BLaER1 treated with 17β-estradiol and CSF1 and Interleukin-3, amounts not matched to agents 10 nM and 100 nM (cell line): ENCODE measurements at regions not wholly inside any gene's neighbourhood (a gene's known extent, or its start where the extent isn't known, plus 50 kb on each side); places are given as distances from the start of the nearest gene placed in this dataset.
"Not testable (repeated sequence)": the region's sequence is repeated elsewhere in the genome, so short reads cannot be mapped to it uniquely, and the experiment has no call there.

Source experiments
- H3K27ac ChIP-seq, 11 experiments: shearing (Covaris generic); formaldehyde crosslinking; 2 replicates each; pipeline ENCODE4 v1.8.1; 2022
- H3K27me3 ChIP-seq, 11 experiments: shearing (Covaris generic); formaldehyde crosslinking; 2 replicates each; pipeline ENCODE4 v1.8.1; 2022
- H3K36me3 ChIP-seq, 11 experiments: shearing (Covaris generic); formaldehyde crosslinking; 2 replicates each; pipeline ENCODE4 v1.8.1; 2022
- H3K4me1 ChIP-seq, 10 experiments: shearing (Covaris generic); formaldehyde crosslinking; 2 replicates each; pipeline ENCODE4 v1.8.1; 2022
- H3K4me2 ChIP-seq, 11 experiments: shearing (Covaris generic); formaldehyde crosslinking; 2 replicates each; pipeline ENCODE4 v1.8.1; 2022
- H3K4me3 ChIP-seq, 10 experiments: shearing (Covaris generic); formaldehyde crosslinking; 2 replicates each; pipeline ENCODE4 v1.8.1; 2022
- H3K9ac ChIP-seq, 11 experiments: shearing (Covaris generic); formaldehyde crosslinking; 2 replicates each; pipeline ENCODE4 v1.8.1; 2022
- H3K9me3 ChIP-seq, 11 experiments: shearing (Covaris generic); formaldehyde crosslinking; replicated peaks in 1 of 11; 2 replicates each; pipeline ENCODE4 v1.8.1; 2022
- H4K20me1 ChIP-seq, 11 experiments: shearing (Covaris generic); formaldehyde crosslinking; 2 replicates each; pipeline ENCODE4 v1.8.1; 2022
- Cebpa-rat ChIP-seq, 11 experiments: shearing (Covaris generic); IDR thresholded peaks; 2 replicates each; pipeline ENCODE4 v1.8.1; 2022

DNA sequence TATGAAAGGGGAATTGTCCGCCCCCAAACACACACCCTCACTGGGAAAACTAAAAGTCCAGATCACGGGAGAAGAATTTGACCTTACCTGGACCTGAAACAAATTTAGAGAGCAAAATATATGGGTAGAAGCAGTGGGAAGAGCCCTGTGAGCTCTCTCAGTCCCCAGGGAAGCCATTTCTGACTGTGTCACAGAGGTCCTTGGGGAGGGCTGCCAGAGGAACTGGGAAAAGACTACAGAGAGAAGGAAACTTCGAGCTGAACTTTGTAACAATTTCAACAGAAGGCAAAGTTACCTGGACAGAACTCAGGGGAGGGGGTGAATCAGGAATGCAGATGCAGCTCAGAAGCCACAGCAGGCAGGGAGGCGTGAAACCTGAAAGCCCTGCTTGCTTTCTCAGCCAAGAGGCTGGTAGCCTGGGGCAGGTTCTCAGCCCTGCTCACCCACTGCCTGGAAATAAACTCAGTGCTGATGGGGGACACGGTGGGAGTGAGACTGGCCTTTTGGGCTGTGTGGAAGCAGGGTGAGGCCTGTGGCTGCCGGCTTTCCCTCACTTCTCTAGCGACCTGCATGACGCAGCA is 163.8 kb downstream of the TMEM200A start:
- Histone ChIP-seq H3K4me1 (peaks cover 31 to 42% (median 38%) of the 10 kb centered on the region in 10 experiments), H3K9ac (peak overlapping the region in 2 of 11 experiments; percentile 3 to 21; a peak in 1 of 22 replicates), H3K27ac (peak overlapping the region in 5 of 11 experiments; percentile 7 to 68 (median 52); a peak in 8 of 22 replicates), H3K4me2 (peak overlapping the region in 10 of 11 experiments; percentile 4 to 75 (median 60); a peak in 18 of 22 replicates), H3K4me3 (no peak overlapping the region), H3K36me3 (no peaks in the 10 kb centered on the region), H3K9me3 (peaks cover 5 to 27% (median 9%) of the 10 kb centered on the region in 11 experiments; a peak in 13 of 22 replicates), H3K27me3 (no peaks in the 10 kb centered on the region), H4K20me1 (no peaks in the 10 kb centered on the region)
- TF ChIP-seq Cebpa-rat (IDR thresholded peaks at IDR 0.05), result no peak

DNA sequence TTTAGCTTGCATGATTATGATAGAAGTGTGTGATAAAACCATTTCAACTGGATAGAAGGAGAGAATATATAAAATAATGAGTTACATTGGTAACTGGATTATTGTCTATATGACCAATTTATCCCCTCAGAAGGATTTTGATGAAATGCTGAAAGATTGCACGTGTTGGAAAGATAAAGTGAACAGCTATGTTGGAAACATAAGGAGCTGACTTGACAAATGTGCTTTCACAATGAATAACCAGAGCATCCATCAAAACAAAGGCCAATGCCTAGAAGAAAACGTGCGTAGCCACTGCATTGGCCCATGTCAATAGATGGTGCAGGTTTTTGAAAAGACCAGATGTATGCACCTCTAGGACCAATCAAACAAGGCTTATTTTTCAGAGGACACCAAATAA is 168.8 kb downstream of the TMEM200A start:
- Histone ChIP-seq H3K27me3 (no peaks in the 10 kb centered on the region), H4K20me1 (no peaks in the 10 kb centered on the region), H3K4me2 (no peak overlapping the region), H3K9me3 (peaks cover 33 to 47% (median 36%) of the 10 kb centered on the region in 11 experiments), H3K9ac (no peak overlapping the region), H3K4me1 (peaks cover 3 to 11% (median 10%) of the 10 kb centered on the region in 10 experiments; a peak in 17 of 20 replicates), H3K36me3 (no peaks in the 10 kb centered on the region; a peak in 1 of 22 replicates), H3K27ac (no peak overlapping the region), H3K4me3 (no peak overlapping the region)
- no peak for TF ChIP-seq Cebpa-rat (IDR thresholded peaks at IDR 0.05)

DNA sequence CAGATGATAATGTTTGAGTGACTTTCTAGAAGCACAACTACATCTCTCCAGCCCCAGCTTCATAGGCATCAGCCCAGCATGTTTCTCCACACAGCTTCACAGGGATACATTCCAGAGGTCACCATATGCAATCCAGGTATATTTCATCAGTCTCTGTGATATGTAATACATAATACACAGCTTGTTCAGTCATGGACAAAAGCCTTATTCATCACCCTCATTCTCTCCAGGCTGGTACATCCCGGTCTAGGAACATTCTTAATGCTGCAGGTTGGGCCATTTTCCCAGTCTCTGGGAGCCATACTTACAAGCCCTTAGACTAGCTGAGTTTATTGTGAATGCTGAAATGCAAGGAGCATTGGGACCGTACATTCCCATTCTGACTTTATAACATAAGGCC is 169.4 kb downstream of the TMEM200A start:
- Histone ChIP-seq H3K9ac (no peak overlapping the region), H3K27me3 (no peaks in the 10 kb centered on the region), H3K4me2 (no peak overlapping the region), H3K27ac (no peak overlapping the region), H3K4me3 (no peak overlapping the region), H4K20me1 (no peaks in the 10 kb centered on the region), H3K36me3 (no peaks in the 10 kb centered on the region; a peak in 1 of 22 replicates), H3K4me1 (peaks cover 0 to 5% (median 4%) of the 10 kb centered on the region in 10 experiments; a peak in 11 of 20 replicates), H3K9me3 (peaks cover 35 to 52% (median 42%) of the 10 kb centered on the region in 11 experiments)
- TF ChIP-seq Cebpa-rat (IDR thresholded peaks at IDR 0.05), result no peak

DNA sequence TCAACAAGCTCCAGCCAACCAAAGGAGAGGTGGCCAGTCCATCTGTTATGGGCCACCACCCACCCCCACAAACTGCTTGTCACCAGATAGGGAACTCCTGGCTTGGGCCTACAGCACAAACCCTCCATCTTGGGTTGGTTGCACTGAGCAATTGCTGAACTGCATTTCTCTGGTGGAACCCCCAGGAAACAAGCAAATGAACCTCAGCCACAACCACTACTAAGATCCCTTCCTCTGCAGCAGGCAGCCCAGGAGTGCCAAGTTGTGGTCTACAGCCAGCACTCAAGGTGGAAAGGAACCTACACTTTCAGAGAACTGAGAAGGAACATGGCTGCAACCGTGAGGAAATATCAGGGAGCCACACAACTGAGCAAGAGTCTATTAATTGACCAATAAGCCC is 171.6 kb downstream of the TMEM200A start:
- H3K36me3 ChIP-seq, result no peaks in the 10 kb centered on the region; a peak in 1 of 22 replicates
- TF ChIP-seq Cebpa-rat (IDR thresholded peaks at IDR 0.05), result no peak
- H3K9ac ChIP-seq, result no peak overlapping the region
- no peaks in the 10 kb centered on the region for H4K20me1 ChIP-seq
- no peak overlapping the region for H3K4me3 ChIP-seq
- H3K27me3 ChIP-seq, result no peaks in the 10 kb centered on the region
- no peak overlapping the region for H3K27ac ChIP-seq
- H3K4me2 ChIP-seq, result no peak overlapping the region
- no peaks in the 10 kb centered on the region for H3K4me1 ChIP-seq
- H3K9me3 ChIP-seq, result peaks cover 35 to 43% (median 41%) of the 10 kb centered on the region in 11 experiments

DNA sequence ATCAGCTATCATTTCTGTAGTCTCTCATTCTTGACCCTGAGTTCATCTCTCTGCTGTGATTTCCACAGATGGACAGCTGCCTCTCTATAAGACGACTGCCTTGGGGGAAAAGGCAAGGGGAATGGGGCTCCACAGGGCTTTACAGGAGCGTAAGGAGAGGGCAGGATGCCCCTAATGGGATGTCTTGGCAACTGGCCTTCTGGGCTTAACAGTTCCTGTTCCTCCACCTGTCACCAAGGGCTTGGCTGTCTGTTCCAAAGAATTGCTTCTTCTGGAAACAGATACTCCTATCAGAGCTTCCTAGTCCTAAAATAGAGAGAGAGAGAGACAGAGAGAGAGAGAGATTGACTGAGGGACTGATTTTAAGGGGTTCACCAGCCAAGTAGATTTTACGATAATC is 181.9 kb downstream of the TMEM200A start:
- no peaks in the 10 kb centered on the region for H3K36me3 ChIP-seq
- no peaks in the 10 kb centered on the region for H3K27me3 ChIP-seq
- H3K9me3 ChIP-seq, result no peaks in the 10 kb centered on the region
- no peak for TF ChIP-seq Cebpa-rat (IDR thresholded peaks at IDR 0.05)
- H3K4me3 ChIP-seq, result no peak overlapping the region
- no peaks in the 10 kb centered on the region for H4K20me1 ChIP-seq
- H3K9ac ChIP-seq, result no peak overlapping the region
- no peak overlapping the region for H3K27ac ChIP-seq
- no peaks in the 10 kb centered on the region for H3K4me1 ChIP-seq
- H3K4me2 ChIP-seq, result no peak overlapping the region

DNA sequence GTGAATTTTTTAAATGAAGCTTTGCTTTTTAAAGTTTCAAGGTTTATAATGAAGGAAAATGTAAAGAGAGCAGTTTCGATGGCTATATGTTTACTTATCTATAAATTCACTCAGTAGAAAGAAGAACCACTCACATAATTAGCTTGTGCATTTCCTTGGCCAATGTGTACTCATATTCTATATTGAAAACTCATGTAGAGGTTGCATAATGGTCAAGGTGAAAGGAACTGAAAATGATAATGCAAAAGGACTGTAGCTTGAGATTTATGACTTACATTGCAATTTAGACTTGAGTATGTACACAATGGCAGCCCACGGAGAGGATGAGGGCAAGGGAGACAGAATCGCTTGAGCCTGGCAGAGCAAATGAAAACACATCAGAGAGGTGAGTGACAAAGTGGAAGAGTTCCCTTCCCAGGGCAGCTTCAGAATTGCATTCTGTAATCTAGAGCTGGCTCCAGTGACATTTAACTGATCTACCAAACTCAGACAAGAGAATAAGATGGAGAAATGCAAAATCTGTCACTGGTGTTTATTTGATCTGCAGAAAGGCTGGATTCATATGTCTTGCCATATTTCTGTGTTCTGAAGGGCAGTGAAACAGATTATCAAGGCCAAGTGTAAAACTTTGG is 191.8 kb downstream of the TMEM200A start:
- TF ChIP-seq Cebpa-rat (IDR thresholded peaks at IDR 0.05), result no peak
- peak overlapping the region in 3 of 11 experiments; percentile 7 to 42 (median 38); a peak in 4 of 22 replicates for H3K4me2 ChIP-seq
- H3K4me1 ChIP-seq, result peaks cover 0 to 50% (median 0%) of the 10 kb centered on the region in 10 experiments; a peak in 6 of 20 replicates
- H3K27me3 ChIP-seq, result no peaks in the 10 kb centered on the region
- no peak overlapping the region for H3K9ac ChIP-seq
- H3K27ac ChIP-seq, result no peak overlapping the region
- H3K9me3 ChIP-seq, result no peaks in the 10 kb centered on the region
- no peak overlapping the region for H3K4me3 ChIP-seq
- no peaks in the 10 kb centered on the region for H4K20me1 ChIP-seq
- no peaks in the 10 kb centered on the region for H3K36me3 ChIP-seq

DNA sequence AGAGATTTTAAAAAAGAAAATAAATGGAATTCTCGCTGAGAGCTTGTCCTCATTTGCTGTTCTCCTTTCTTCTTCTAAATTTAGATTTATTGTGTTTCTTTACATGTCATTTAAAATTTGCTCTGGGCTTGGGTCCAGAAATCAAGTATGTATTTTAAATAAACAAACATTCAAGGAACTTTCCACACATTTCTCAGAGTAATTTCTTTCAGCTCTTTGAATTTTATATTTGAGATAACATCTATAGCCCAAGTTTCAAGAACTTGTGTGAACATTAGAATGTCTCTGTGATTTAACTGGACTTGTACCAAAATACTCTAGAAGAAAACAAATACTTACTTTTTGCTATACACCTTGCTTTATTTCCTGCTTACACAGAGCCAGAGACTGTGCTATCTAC is 192.3 kb downstream of the TMEM200A start:
- TF ChIP-seq Cebpa-rat (IDR thresholded peaks at IDR 0.05), result no peak
- Histone ChIP-seq H4K20me1 (no peaks in the 10 kb centered on the region), H3K27ac (no peak overlapping the region), H3K4me2 (peak overlapping the region in 3 of 11 experiments; percentile 7 to 42 (median 38); a peak in 2 of 22 replicates), H3K4me1 (peaks cover 0 to 50% (median 0%) of the 10 kb centered on the region in 10 experiments; a peak in 6 of 20 replicates), H3K27me3 (no peaks in the 10 kb centered on the region), H3K9ac (no peak overlapping the region), H3K4me3 (no peak overlapping the region), H3K36me3 (no peaks in the 10 kb centered on the region), H3K9me3 (no peaks in the 10 kb centered on the region)

DNA sequence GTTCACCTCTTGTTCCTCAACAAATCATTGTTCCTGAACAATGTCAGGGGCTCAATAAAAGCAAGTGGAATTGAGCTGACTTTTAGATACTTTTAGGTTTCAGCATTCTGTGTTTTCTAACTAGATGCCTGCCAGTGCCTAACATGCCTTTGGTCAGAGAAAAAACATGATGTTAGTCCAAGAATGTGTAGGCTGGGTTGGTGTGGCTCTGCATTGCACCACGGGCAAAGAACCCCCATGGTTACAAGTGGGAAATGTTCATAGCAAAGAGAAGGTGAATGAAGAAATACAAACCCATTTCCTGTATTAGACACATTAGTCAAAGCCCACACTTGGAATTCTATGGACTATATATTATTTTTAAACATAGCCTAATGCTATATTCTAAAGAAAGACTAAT is 193.3 kb downstream of the TMEM200A start:
- no peak for TF ChIP-seq Cebpa-rat (IDR thresholded peaks at IDR 0.05)
- Histone ChIP-seq H3K9me3 (0 out of 22 replicates have a peak, but pooled peaks cover 0 to 4% (median 0%) of the 10 kb centered on the region in 11 experiments), H3K4me2 (peak overlapping the region in 2 of 11 experiments; percentile 59 to 64; a peak in 2 of 22 replicates)

DNA sequence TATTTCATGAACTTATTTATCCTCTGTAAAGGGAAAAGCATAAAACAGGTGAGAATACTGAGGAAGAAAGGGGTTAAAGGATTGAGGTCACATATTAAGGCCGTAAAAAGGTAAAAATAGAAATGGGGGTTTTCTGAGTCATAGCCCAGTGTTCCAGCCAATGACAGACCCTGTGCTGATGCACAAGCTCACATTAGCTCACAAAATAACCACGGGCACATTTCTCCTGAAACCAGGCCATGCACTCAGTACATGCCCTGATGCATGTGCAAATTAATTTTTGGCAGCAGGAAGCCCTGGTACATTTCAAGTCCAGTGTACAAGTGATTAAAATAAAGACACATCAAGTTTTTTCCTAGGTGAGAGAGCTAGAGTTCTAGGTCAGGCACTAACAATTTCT is 194.4 kb downstream of the TMEM200A start:
- TF ChIP-seq Cebpa-rat (IDR thresholded peaks at IDR 0.05), result no peak
- no peaks in the 10 kb centered on the region for H3K36me3 ChIP-seq
- H3K9me3 ChIP-seq, result 0 out of 22 replicates have a peak, but pooled peaks cover 0 to 4% (median 0%) of the 10 kb centered on the region in 11 experiments
- no peak overlapping the region for H3K27ac ChIP-seq
- H3K4me2 ChIP-seq, result peak overlapping the region in 2 of 11 experiments; percentile 59 to 64; a peak in 5 of 22 replicates
- H3K9ac ChIP-seq, result no peak overlapping the region
- no peaks in the 10 kb centered on the region for H4K20me1 ChIP-seq
- H3K4me3 ChIP-seq, result no peak overlapping the region
- peaks cover 0 to 50% (median 0%) of the 10 kb centered on the region in 10 experiments; a peak in 6 of 20 replicates for H3K4me1 ChIP-seq
- no peaks in the 10 kb centered on the region for H3K27me3 ChIP-seq

More for the DNA sequence above, 193.3 kb downstream of the TMEM200A start:
- H3K36me3 ChIP-seq, result no peaks in the 10 kb centered on the region
- H3K4me1 ChIP-seq, result peaks cover 0 to 50% (median 0%) of the 10 kb centered on the region in 10 experiments; a peak in 6 of 20 replicates
- H4K20me1 ChIP-seq, result no peaks in the 10 kb centered on the region
- H3K4me3 ChIP-seq, result no peak overlapping the region
- no peak overlapping the region for H3K9ac ChIP-seq
- no peak overlapping the region for H3K27ac ChIP-seq
- no peaks in the 10 kb centered on the region for H3K27me3 ChIP-seq

DNA sequence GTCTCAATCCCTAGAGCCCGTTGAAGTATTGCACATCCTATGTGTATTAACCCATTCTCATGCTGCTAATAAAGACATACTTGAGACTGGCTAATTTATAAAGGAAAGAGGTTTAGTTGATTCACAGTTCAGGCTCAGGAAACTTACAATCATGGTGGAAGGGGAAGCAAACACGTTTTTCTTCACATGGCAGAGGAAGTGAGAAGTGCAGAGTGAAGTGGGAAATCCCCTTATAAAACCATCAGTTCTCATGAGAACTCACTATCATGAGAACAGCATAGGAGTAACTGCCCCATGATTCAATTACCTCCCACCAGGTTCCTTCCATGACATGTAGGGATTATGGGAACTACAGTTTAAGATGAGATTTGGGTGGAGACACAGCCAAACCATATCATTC is 195.3 kb downstream of the TMEM200A start:
- H3K4me3 ChIP-seq, H3K36me3 ChIP-seq, H3K27me3 ChIP-seq, H3K9me3 ChIP-seq, H3K9ac ChIP-seq, H4K20me1 ChIP-seq: not testable (repeated sequence)
- peak overlapping the region in 4 of 11 experiments; percentile 2 to 64 (median 46); a peak in 5 of 22 replicates for H3K4me2 ChIP-seq
- H3K27ac ChIP-seq, result peak overlapping the region in 2 of 11 experiments; percentile 38 to 45; a peak in 3 of 22 replicates
- peaks cover 0 to 50% (median 0%) of the 10 kb centered on the region in 10 experiments; a peak in 6 of 20 replicates for H3K4me1 ChIP-seq
